Amygdala (tissue), 56 donors: ENCODE measurements at regions not wholly inside any gene's neighbourhood (a gene's known extent, or its start where the extent isn't known, plus 50 kb on each side); places are given as distances from the start of the nearest gene placed in this dataset.

ENCODE experiments used
- DNase-seq, 56 donors: peaks; one replicate each; lab custom pipeline; 2025; lab: John Stamatoyannopoulos, UW

DNA sequence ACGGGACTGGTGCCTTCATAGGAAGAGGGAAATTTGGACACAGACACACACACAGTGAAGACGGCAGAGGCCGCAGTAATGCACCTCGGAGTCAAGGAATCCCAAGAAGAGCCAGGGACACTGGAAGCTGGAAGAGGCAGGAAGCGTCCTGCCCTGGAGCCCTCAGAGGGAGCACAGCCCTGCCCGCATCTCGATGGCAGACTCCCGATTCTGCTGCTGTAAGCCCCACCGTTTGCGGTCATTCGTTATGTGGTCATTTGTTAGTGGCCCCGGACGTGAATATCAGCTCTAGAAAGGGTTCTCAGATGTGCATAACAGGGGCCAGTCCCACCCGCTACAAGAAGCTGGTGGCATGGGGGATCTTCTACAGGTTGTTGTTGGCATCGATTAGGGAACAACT, 316.6 kb downstream of the FOXL1 start:
- no peak for DNase-seq

DNA sequence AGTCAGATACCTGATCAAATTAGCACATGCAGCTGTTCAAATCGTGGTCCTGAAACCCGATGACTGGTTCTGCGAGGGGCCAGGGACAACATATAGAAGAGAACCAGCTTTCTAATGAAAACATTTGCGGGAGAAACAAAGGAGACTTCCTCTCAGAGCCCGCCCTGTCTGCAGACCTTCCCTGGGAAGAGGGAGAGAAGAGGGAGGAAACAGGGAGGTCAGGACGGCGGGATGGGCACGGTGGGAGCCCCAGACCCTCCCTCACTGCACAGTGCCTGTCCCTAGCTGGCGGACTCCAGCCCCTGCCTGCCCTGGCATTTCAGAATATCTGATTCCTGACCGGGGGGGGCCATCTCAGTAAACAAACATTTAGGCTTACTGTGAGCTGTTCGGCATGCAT, 317.3 kb downstream of the FOXL1 start:
- no peak for DNase-seq

DNA sequence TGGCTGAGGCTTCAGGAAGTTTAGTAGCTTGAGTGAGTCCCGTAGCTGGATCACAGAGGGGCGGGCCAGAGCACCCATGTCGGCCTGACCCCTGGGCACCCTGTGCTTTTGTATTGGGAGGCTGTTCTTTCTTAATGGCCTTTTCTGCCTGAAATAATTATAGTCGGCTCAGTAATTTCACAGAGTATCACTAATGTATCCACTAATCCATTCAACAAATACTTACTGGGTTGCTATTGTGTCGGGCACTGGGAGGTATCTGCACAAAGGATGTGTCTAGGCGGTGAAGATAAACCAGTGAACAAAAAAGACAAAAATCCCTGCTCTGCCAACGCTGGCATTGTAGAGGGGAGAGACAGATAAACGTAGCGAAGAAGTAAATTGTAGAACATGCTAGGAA, 318.6 kb downstream of the FOXL1 start:
- DNase-seq: no peak

DNA sequence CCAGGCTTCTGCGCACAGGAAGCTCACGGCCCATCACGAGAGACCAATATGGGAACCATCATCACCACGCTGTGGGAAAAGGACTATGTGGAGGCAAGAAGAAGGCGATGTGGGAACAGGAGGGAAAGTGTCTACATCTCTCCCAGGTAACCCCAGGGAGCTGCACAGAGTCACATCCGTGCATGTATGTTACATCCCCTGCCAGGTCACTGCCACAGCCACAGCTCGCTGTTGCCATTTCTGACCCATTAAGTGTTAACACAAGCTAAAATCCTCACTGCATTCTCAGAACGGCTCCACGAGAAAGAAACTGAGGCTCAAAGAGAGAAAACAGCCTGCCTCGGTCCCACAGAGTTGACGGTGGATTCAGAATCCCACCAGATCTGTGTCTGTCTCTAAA, 319.1 kb downstream of the FOXL1 start:
- DNase-seq: no peak

- DNase-seq: no peak
These were observed 320.0 kb downstream of the FOXL1 start for GRCh38 chr16:86898386-86898785.

DNA sequence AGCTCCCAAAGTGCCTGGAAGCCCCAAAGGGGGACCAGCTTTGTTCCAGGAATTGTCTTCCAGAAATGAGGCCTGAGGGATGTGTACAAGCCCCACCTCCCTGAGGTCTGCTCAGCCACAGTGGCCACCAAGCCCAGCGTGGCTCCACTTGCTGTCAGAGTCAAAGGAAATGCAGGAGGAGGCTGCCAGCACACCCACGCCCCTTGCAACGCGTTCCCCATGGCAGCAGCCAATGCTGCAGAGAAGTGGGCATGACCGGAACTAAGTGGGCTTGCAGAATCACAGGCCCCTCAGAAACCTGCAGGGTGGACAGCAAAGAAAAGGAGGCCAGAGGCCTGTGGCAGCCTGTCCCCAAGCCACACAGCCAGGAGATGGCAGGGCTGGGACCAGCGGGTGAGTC, 320.8 kb downstream of the FOXL1 start:
- DNase-seq: no peak

- DNase-seq: no peak
These were observed 321.4 kb downstream of the FOXL1 start for GRCh38 chr16:86899757-86900156.

DNA sequence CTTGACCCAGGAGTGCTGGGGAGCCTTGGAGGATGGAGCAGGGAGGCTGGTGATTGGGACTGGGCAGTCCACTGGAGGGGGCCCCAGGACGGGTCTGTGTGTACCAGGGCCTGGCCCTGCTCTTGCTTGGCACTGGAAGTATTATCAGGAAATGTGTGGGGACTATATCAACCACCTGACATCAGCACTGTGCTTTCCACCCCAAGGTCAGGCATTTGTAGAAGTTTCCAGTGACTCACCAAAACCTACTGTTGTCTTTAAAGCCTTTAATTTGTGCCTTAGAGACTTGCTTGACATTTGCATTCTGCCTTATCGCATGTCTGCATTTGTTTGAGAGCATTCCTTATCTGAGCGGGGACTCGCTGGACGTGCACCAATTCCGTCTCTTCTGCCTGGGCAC, 323.1 kb downstream of the FOXL1 start:
- no peak for DNase-seq

- no peak for DNase-seq
These were observed 324.3 kb downstream of the FOXL1 start for GRCh38 chr16:86902656-86903001.

DNA sequence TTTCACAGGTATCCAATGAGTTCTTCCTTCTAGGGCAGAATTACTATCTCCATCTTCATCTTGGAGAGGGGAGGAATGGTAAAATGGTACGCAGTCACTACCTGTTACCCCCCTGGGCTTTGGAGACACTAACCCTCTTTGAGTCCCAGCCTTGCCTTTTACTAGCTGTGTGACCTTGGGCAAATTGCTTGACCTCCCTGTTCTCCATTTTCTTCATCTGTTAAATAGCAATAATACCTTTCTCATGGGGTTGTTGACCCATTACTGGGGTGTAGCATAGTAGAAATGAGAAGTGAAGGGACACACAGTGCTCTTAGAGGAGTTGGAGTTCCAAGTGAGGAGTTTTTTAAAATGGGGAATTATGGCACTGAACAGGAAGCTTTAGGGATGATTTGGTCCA, 324.7 kb downstream of the FOXL1 start:
- no peak for DNase-seq

- no peak for DNase-seq
These were observed 327.0 kb downstream of the FOXL1 start for GRCh38 chr16:86905302-86905701.

- DNase-seq: no peak
These were observed 328.3 kb downstream of the FOXL1 start for GRCh38 chr16:86906623-86907022.

GRCh38 chr16:86909359-86910160, 331.2 kb downstream of the FOXL1 start:
- DNase-seq: no peak

GRCh38 chr16:86910161-86910769, 331.9 kb downstream of the FOXL1 start:
- no peak for DNase-seq

DNA sequence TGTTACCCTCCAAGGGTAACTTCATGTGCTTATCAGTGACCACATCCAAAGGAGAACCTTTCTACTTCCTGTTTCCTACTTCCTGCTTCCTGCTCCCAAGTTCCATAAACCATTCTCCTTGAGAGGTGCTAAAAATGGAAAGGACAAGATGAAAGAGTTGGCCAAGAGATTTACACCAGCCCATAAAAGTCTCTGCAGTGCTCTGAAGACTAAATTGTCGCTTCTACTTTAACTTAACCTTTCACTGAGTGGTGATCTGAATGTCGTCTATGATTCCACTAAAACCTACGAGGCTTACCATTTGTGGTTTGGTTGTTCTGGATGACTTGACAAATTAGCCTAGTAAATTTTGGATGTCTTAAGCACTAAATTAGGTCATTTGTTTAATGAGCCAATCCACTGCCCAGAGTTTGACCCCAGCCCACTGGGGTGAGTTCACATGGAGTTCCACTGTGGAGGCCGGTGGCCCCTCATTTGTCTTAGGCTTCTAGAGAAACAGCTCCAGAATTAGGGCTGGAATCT, 333.1 kb downstream of the FOXL1 start:
- DNase-seq: no peak

DNA sequence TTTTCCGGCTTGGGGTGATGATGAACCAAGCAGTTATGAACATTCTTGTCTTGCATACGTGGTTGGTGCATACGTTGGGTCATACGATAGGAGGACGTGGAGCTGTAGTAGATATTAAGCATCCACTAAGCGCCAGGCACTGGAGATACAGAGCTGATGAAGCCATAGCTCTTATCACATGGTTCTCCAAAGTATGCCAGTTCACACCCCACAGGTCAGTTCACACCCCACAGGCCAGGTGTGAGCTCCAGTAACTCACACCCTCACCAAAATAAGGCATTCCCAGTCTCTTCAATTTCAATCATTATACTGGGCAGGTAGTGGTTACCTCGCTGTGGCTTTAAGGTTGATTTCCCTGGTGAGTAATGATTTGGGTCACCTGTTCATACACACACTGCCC, 335.5 kb downstream of the FOXL1 start:
- DNase-seq: no peak

GRCh38 chr16:86914876-86915717, 336.7 kb downstream of the FOXL1 start:
- no peak for DNase-seq

DNA sequence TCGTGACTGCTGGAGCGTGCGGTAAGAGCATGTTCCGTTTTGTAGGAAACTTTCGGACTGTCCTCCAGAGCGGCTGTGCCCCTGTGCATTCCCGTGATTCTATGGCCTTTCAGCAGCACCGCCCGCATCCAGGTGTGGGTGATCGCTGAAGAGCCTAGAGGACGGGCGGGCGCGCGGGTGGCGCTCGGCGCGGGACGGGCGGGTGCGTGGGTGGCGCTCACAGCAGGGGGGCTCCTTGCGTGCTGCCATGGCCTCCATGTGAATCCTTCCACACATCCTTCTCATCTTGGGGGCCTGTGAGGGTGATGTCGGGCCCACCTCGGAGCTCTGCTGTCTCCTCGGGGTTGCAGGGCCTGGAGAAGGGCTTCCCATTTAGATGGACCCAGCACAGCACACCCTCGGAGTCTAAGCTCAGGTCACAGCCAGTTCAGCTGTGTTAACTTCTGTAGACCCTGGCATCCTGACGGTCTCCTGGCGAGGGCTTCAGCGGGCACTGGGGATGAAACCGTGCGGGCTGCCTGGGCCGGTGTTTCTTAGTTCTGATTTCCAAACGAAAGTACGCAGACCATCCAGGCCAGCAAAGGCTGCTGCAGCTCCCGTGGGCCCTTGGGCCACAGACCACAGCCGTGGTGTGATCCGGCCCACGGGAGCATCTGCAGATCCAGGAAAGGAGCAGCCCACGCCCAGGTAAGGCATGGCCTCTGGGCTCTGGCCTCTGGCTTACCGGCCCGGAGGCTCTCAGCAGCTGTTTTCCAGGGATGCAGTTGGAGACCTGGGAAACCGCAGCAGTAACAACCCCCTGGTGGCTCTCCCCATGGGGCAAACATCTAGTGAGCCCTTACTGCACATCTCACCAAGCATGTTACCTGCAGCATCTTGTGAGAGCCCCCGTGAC, 339.4 kb downstream of the FOXL1 start:
- no peak for DNase-seq

DNA sequence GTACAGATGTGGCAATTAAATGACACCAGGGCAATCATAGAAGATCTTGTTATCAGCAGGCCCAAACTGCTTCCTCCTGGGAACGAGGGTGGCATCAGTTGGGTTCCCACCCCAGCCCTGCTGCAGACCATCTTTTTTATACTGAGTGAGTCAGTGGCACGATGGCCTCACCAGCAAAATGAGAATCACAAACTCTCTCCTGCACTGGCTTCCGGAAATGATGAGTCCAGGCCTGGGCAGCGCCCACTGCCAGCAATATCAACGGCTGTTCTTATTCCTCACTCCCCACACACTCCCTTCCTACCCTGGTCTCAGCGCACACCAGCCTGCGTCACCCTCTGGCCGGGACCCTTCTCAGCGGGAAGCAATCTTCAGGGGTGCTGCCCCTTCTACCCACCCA, 340.3 kb downstream of the FOXL1 start:
- DNase-seq: no peak

DNA sequence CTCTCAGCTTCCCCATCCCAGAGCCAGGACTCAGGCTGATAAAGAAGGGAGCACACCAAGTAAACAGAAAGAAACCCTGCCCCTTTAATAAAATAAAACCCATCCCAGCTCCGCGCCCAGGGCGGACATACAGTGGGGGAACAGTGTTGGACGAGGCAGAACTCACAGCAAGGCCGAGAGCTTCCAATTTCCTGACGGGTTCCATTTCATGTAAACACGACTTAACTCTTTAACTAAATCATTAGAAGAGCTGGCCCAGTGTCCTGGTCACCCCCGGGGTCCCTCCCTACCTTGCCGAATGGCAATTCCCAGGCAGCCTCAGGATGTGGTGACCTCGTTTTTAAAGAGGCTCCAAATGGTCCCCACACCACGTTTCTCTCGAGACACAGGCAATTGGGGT, 340.7 kb downstream of the FOXL1 start:
- no peak for DNase-seq
